ENCODE measurements at regions not wholly inside any gene's neighbourhood (a gene's known extent, or its start where the extent isn't known, plus 50 kb on each side); places are given as distances from the start of the nearest gene placed in this dataset.
"Not testable (repeated sequence)": the region's sequence is repeated elsewhere in the genome, so short reads cannot be mapped to it uniquely, and the experiment has no call there.

DNA sequence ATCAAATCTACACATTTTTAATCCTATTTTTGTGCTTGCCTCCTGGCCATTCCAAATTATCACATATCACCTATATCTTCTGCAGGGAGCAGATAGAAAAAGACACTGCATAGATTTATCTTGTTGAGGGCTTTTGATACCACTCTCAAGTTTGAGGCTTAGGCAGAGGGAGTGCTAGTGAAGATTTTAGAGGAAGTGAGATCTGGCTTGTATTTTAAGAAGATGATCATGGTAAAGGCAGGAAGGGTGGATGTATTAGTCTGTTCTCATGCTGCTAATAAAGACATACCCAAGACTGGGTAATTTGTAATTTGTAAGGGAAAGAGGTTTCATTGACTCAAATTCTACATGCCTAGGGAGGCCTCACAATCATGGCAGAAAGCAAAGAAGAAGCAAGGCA lies 220.9 kb upstream of the TUT7 start:
- H4K8ac ChIP-seq (ENCODE audit: low read depth, low read length), result no peak overlapping the region
- H3K23ac ChIP-seq (ENCODE audit: low read depth, low read length, poor library complexity), result no peak overlapping the region
- no peak overlapping the region for H3K27ac ChIP-seq (replicated peaks; ENCODE audit: low read length)
- peaks cover 0 to 6% of the 10 kb centered on the region in 2 donors for H3K4me1 ChIP-seq (ENCODE audit: control insufficient read depth in 2 of 2, insufficient read depth in 1 of 2, low read depth in 1 of 2, low read length in 2 of 2)
- DNase-seq (ENCODE audit: low spot score), result no peak
- no peaks in the 10 kb centered on the region for H3K27me3 ChIP-seq (ENCODE audit: control insufficient read depth in 3 of 3, insufficient read depth in 3 of 3, low read depth in 1 of 3, low read length in 3 of 3)
- H2BK5ac ChIP-seq (ENCODE audit: low read length), result no peak overlapping the region
- H2AFZ ChIP-seq (ENCODE audit: low read length), result no peak overlapping the region
- no peak overlapping the region for H2BK12ac ChIP-seq (ENCODE audit: low read length)
- no peak overlapping the region for H2BK120ac ChIP-seq (ENCODE audit: low read depth, low read length)
- H2BK15ac ChIP-seq (ENCODE audit: low read length), result no peak overlapping the region
- no peak overlapping the region for H3K14ac ChIP-seq (ENCODE audit: low read length)
- H3K79me1 ChIP-seq (ENCODE audit: low read depth, low read length), result no peaks in the 10 kb centered on the region
- H3K9ac ChIP-seq (ENCODE audit: low read depth, low read length, poor library complexity), result no peak overlapping the region
- no peak overlapping the region for H2AK5ac ChIP-seq (ENCODE audit: low read depth, low read length)
- H3K4ac ChIP-seq (ENCODE audit: low read length), result no peak overlapping the region
- no peaks in the 10 kb centered on the region for H3K36me3 ChIP-seq (replicated peaks in 1 of 2; ENCODE audit: control insufficient read depth in 2 of 2, insufficient read depth in 2 of 2, low read length in 2 of 2)
- no peak overlapping the region for H3K4me2 ChIP-seq (ENCODE audit: insufficient read depth, low read length, poor library complexity, severe bottlenecking)
- H4K91ac ChIP-seq (ENCODE audit: low read depth, low read length, poor library complexity), result no peak overlapping the region
- H3K9me3 ChIP-seq (replicated peaks in 1 of 2; ENCODE audit: control insufficient read depth in 2 of 2, insufficient read depth in 1 of 2, low read depth in 1 of 2, low read length in 2 of 2), result no peaks in the 10 kb centered on the region
- H3K18ac ChIP-seq (ENCODE audit: low read length), result no peak overlapping the region
- no peak overlapping the region for H3K4me3 ChIP-seq (ENCODE audit: low read length in 2 of 2)

DNA sequence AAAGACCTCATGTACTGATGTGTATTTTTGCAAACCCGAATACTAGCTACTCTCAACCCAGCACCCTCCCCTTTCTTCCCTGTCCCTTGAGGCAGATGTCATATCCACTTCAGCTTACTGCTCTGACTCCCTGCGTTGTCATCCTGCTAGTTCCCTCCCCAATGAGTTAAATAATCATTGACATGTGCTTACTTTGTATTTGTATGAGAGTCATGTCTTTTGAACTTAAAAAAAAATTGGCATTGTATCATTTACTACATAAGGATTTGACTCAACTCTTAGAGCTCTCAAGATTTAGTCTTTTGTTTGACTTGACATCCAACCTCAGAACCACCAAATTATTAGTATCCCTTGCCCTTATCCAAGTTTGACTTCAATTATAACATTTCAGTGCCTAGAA lies 219.7 kb upstream of the TUT7 start:
- Histone ChIP-seq H4K91ac (ENCODE audit: low read depth, low read length, poor library complexity) (no peak overlapping the region), H3K18ac (ENCODE audit: low read length) (no peak overlapping the region), H3K14ac (ENCODE audit: low read length) (no peak overlapping the region), H4K8ac (ENCODE audit: low read depth, low read length) (no peak overlapping the region), H3K27ac (replicated peaks; ENCODE audit: low read length) (no peak overlapping the region), H2AFZ (ENCODE audit: low read length) (no peak overlapping the region), H3K9me3 (replicated peaks in 1 of 2; ENCODE audit: control insufficient read depth in 2 of 2, insufficient read depth in 1 of 2, low read depth in 1 of 2, low read length in 2 of 2) (no peaks in the 10 kb centered on the region), H2BK5ac (ENCODE audit: low read length) (no peak overlapping the region), H3K27me3 (ENCODE audit: control insufficient read depth in 3 of 3, insufficient read depth in 3 of 3, low read depth in 1 of 3, low read length in 3 of 3) (no peaks in the 10 kb centered on the region), H3K4me3 (ENCODE audit: low read length in 2 of 2) (no peak overlapping the region), H3K4me2 (ENCODE audit: insufficient read depth, low read length, poor library complexity, severe bottlenecking) (no peak overlapping the region), H2BK15ac (ENCODE audit: low read length) (no peak overlapping the region), H2BK120ac (ENCODE audit: low read depth, low read length) (no peak overlapping the region), H3K4me1 (ENCODE audit: control insufficient read depth in 2 of 2, insufficient read depth in 1 of 2, low read depth in 1 of 2, low read length in 2 of 2) (peaks cover 0 to 6% of the 10 kb centered on the region in 2 donors), H3K9ac (ENCODE audit: low read depth, low read length, poor library complexity) (no peak overlapping the region), H3K36me3 (replicated peaks in 1 of 2; ENCODE audit: control insufficient read depth in 2 of 2, insufficient read depth in 2 of 2, low read length in 2 of 2) (no peaks in the 10 kb centered on the region), H2BK12ac (ENCODE audit: low read length) (no peak overlapping the region), H3K23ac (ENCODE audit: low read depth, low read length, poor library complexity) (no peak overlapping the region), H3K4ac (ENCODE audit: low read length) (no peak overlapping the region), H3K79me1 (ENCODE audit: low read depth, low read length) (no peaks in the 10 kb centered on the region), H2AK5ac (ENCODE audit: low read depth, low read length) (no peak overlapping the region)
- no peak for DNase-seq (ENCODE audit: low spot score)
- WGBS, 2 donors (ENCODE audit: extremely low coverage in 2 of 2, insufficient read length in 2 of 2, insufficient replicate concordance in 1 of 2), result no CpG with 5 or more reads among the region's 2 CpGs

DNA sequence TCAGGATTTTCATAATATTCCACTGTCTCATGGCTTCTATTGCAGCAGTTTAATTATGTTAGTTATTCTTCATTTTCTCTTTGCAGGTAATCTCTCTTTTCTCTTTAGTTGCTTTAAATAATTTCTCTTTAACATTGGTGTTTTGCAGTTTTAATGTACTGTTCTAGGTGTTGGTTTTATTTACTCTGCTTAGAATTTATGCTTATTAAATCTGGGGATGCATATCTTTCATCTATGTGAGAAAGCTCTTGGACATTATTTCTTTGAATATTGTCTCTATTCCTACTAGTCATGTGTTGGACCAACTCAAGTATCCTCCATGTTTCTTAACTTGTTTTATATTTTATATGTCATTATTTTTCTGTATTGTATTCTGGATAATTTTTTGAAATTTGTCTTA lies 218.7 kb upstream of the TUT7 start:
- H4K8ac ChIP-seq (ENCODE audit: low read depth, low read length), result no peak overlapping the region
- H3K36me3 ChIP-seq (replicated peaks in 1 of 2; ENCODE audit: control insufficient read depth in 2 of 2, insufficient read depth in 2 of 2, low read length in 2 of 2), result no peaks in the 10 kb centered on the region
- no peak overlapping the region for H2AK5ac ChIP-seq (ENCODE audit: low read depth, low read length)
- H2BK12ac ChIP-seq (ENCODE audit: low read length), result no peak overlapping the region
- no peaks in the 10 kb centered on the region for H3K79me1 ChIP-seq (ENCODE audit: low read depth, low read length)
- no peak overlapping the region for H3K4me3 ChIP-seq (ENCODE audit: low read length in 2 of 2)
- H4K91ac ChIP-seq (ENCODE audit: low read depth, low read length, poor library complexity), result no peak overlapping the region
- no peak for DNase-seq (ENCODE audit: low spot score)
- H3K23ac ChIP-seq (ENCODE audit: low read depth, low read length, poor library complexity), result no peak overlapping the region
- no peak overlapping the region for H2BK120ac ChIP-seq (ENCODE audit: low read depth, low read length)
- no peak overlapping the region for H3K18ac ChIP-seq (ENCODE audit: low read length)
- H3K27ac ChIP-seq (replicated peaks; ENCODE audit: low read length), result no peak overlapping the region
- no peak overlapping the region for H2AFZ ChIP-seq (ENCODE audit: low read length)
- H3K9ac ChIP-seq (ENCODE audit: low read depth, low read length, poor library complexity), result no peak overlapping the region
- H3K27me3 ChIP-seq (ENCODE audit: control insufficient read depth in 3 of 3, insufficient read depth in 3 of 3, low read depth in 1 of 3, low read length in 3 of 3), result no peaks in the 10 kb centered on the region
- H3K4me2 ChIP-seq (ENCODE audit: insufficient read depth, low read length, poor library complexity, severe bottlenecking), result no peak overlapping the region
- H3K9me3 ChIP-seq (replicated peaks in 1 of 2; ENCODE audit: control insufficient read depth in 2 of 2, insufficient read depth in 1 of 2, low read depth in 1 of 2, low read length in 2 of 2), result peaks cover 0 to 5% of the 10 kb centered on the region in 2 donors
- H2BK5ac ChIP-seq (ENCODE audit: low read length), result no peak overlapping the region
- H3K4me1 ChIP-seq (ENCODE audit: control insufficient read depth in 2 of 2, insufficient read depth in 1 of 2, low read depth in 1 of 2, low read length in 2 of 2), result peaks cover 0 to 2% of the 10 kb centered on the region in 2 donors
- no peak overlapping the region for H2BK15ac ChIP-seq (ENCODE audit: low read length)
- H3K4ac ChIP-seq (ENCODE audit: low read length), result no peak overlapping the region
- H3K14ac ChIP-seq (ENCODE audit: low read length), result no peak overlapping the region

DNA sequence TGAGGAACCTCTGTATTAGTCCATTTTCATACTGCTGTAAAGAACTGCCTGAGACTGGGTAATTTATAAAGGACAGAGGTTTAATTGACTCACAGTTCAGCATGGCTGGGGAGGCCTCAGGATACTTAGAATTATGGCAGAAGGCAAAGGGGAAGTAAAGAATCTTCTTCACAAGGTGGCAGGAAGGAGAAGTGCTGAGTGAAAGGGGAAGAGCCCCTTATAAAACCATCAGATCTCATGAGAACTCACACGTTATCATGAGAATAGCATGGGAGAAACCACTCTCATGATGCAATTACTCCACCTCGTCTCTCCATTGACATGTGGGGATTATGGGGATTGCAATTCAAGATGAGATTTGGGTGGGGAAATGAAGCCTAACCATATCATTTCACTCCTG lies 211.4 kb upstream of the TUT7 start:
- not testable (repeated sequence) for H3K4me2 ChIP-seq (ENCODE audit: insufficient read depth, low read length, poor library complexity, severe bottlenecking); DNase-seq (ENCODE audit: low spot score); H3K27ac ChIP-seq (replicated peaks; ENCODE audit: low read length); H4K8ac ChIP-seq (ENCODE audit: low read depth, low read length); H3K23ac ChIP-seq (ENCODE audit: low read depth, low read length, poor library complexity); H3K9me3 ChIP-seq (replicated peaks in 1 of 2; ENCODE audit: control insufficient read depth in 2 of 2, insufficient read depth in 1 of 2, low read depth in 1 of 2, low read length in 2 of 2); H2AK5ac ChIP-seq (ENCODE audit: low read depth, low read length); H3K18ac ChIP-seq (ENCODE audit: low read length); H3K27me3 ChIP-seq (ENCODE audit: control insufficient read depth in 3 of 3, insufficient read depth in 3 of 3, low read depth in 1 of 3, low read length in 3 of 3); H2BK12ac ChIP-seq (ENCODE audit: low read length); H4K91ac ChIP-seq (ENCODE audit: low read depth, low read length, poor library complexity); H3K36me3 ChIP-seq (replicated peaks in 1 of 2; ENCODE audit: control insufficient read depth in 2 of 2, insufficient read depth in 2 of 2, low read length in 2 of 2); H3K14ac ChIP-seq (ENCODE audit: low read length); H2BK120ac ChIP-seq (ENCODE audit: low read depth, low read length); H3K4me3 ChIP-seq (ENCODE audit: low read length in 2 of 2); H3K79me1 ChIP-seq (ENCODE audit: low read depth, low read length); H2BK5ac ChIP-seq (ENCODE audit: low read length); H2BK15ac ChIP-seq (ENCODE audit: low read length); H3K4me1 ChIP-seq (ENCODE audit: control insufficient read depth in 2 of 2, insufficient read depth in 1 of 2, low read depth in 1 of 2, low read length in 2 of 2); H2AFZ ChIP-seq (ENCODE audit: low read length); H3K9ac ChIP-seq (ENCODE audit: low read depth, low read length, poor library complexity); H3K4ac ChIP-seq (ENCODE audit: low read length)
- WGBS, 2 donors (ENCODE audit: extremely low coverage in 2 of 2, insufficient read length in 2 of 2, insufficient replicate concordance in 1 of 2), result no CpG with 5 or more reads among the region's 2 CpGs

Measured in neuronal stem cell (in vitro differentiated cells).